ENCODE measurements at regions not wholly inside any gene's neighbourhood (a gene's known extent, or its start where the extent isn't known, plus 50 kb on each side); places are given as distances from the start of the nearest gene placed in this dataset.

DNA sequence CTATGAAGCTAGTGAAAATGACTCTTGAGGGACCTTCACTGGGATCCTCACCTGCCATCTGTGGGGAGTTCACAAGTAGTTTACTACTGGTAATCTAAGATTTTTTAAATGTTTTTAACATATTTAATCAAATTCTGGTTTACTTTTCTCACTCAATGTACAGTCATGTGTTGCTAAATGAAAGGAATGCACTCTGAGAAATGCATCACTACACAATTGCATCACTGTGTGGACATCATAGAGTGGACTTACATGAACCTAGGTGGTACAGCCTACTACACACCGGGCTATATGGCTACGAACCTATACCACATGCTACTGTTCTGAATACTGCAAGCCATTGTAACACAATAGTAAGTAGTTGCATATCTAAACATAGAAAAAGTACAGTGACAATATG is 528.0 kb downstream of the BCL11A start:
- H3K4me3 ChIP-seq (ENCODE audit: low read depth, low read length): no peak overlapping the region
- no peak overlapping the region for H3K27ac ChIP-seq
- TF ChIP-seq, protein P1, sequence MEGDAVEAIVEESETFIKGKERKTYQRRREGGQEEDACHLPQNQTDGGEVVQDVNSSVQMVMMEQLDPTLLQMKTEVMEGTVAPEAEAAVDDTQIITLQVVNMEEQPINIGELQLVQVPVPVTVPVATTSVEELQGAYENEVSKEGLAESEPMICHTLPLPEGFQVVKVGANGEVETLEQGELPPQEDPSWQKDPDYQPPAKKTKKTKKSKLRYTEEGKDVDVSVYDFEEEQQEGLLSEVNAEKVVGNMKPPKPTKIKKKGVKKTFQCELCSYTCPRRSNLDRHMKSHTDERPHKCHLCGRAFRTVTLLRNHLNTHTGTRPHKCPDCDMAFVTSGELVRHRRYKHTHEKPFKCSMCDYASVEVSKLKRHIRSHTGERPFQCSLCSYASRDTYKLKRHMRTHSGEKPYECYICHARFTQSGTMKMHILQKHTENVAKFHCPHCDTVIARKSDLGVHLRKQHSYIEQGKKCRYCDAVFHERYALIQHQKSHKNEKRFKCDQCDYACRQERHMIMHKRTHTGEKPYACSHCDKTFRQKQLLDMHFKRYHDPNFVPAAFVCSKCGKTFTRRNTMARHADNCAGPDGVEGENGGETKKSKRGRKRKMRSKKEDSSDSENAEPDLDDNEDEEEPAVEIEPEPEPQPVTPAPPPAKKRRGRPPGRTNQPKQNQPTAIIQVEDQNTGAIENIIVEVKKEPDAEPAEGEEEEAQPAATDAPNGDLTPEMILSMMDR (IDR thresholded peaks at IDR 0.05; ENCODE audit: low read depth, low read length): no peak
- H3K36me3 ChIP-seq: no peaks in the 10 kb centered on the region
- no peaks in the 10 kb centered on the region for H3K27me3 ChIP-seq (ENCODE audit: insufficient read depth, low read depth, severe bottlenecking)
- DNase-seq: no peak
- no peaks in the 10 kb centered on the region for H3K9me3 ChIP-seq (ENCODE audit: severe bottlenecking)

- no peaks in the 10 kb centered on the region for H3K36me3 ChIP-seq
- H3K27me3 ChIP-seq (ENCODE audit: insufficient read depth, low read depth, severe bottlenecking): no peaks in the 10 kb centered on the region
- H3K9me3 ChIP-seq (ENCODE audit: severe bottlenecking): no peaks in the 10 kb centered on the region
- H3K27ac ChIP-seq: no peak overlapping the region
- no peak overlapping the region for H3K4me3 ChIP-seq (ENCODE audit: low read depth, low read length)
- DNase-seq: no peak
- TF ChIP-seq, protein P1 (IDR thresholded peaks at IDR 0.05; ENCODE audit: low read depth, low read length): no peak
These were observed 530.0 kb downstream of the BCL11A start for GRCh38 chr2:60023256-60023985.

GRCh38 chr2:60007671-60008070 is 545.8 kb downstream of the BCL11A start:
- Histone ChIP-seq H3K9me3 (ENCODE audit: severe bottlenecking) (peaks cover 3% of the 10 kb centered on the region), H3K36me3 (no peaks in the 10 kb centered on the region), H3K27me3 (ENCODE audit: insufficient read depth, low read depth, severe bottlenecking) (no peaks in the 10 kb centered on the region), H3K4me3 (ENCODE audit: low read depth, low read length) (no peak overlapping the region), H3K27ac (no peak overlapping the region)
- TF ChIP-seq, protein P1 (IDR thresholded peaks at IDR 0.05; ENCODE audit: low read depth, low read length): no peak
- no peak for DNase-seq

DNA sequence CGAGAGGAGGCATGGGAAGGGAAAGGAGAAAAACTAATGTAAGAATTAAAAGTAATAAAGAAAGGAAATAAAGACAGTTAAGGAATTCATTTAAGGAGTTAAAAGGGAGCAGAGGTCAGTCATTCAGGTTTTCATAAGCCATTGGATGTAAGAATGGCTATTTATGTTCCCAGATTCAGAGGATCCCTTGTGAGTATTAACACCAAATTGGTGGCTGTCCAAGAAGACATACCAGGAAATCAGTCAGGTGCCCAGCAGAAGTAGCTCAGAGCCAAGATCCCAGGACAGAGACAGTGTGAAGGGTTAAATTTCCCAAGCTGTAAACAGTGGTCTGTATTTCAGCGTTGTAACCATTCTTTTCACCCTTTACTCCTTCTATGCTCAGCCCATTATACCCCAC is 550.4 kb downstream of the BCL11A start:
- DNase-seq: no peak
- Histone ChIP-seq H3K27me3 (ENCODE audit: insufficient read depth, low read depth, severe bottlenecking) (no peaks in the 10 kb centered on the region), H3K4me3 (ENCODE audit: low read depth, low read length) (no peak overlapping the region), H3K9me3 (ENCODE audit: severe bottlenecking) (peaks cover 3% of the 10 kb centered on the region), H3K36me3 (no peaks in the 10 kb centered on the region), H3K27ac (no peak overlapping the region)
- TF ChIP-seq, protein P1 (IDR thresholded peaks at IDR 0.05; ENCODE audit: low read depth, low read length): no peak

GRCh38 chr2:60002183-60002867 is 551.1 kb downstream of the BCL11A start:
- TF ChIP-seq, protein P1 (IDR thresholded peaks at IDR 0.05; ENCODE audit: low read depth, low read length): no peak
- no peak for DNase-seq

More at GRCh38 chr2:60002183-60002867, 551.1 kb downstream of the BCL11A start:
- Histone ChIP-seq H3K27me3 (ENCODE audit: insufficient read depth, low read depth, severe bottlenecking) (no peaks in the 10 kb centered on the region), H3K36me3 (no peaks in the 10 kb centered on the region), H3K9me3 (ENCODE audit: severe bottlenecking) (peaks cover 3% of the 10 kb centered on the region), H3K27ac (no peak overlapping the region), H3K4me3 (ENCODE audit: low read depth, low read length) (no peak overlapping the region)

All from WERI-Rb-1 (cell line).